Lung (tissue), 11 donors: ENCODE measurements at regions not wholly inside any gene's neighbourhood (a gene's known extent, or its start where the extent isn't known, plus 50 kb on each side); places are given as distances from the start of the nearest gene placed in this dataset.

ENCODE experiments used
- ATAC-seq: fragments of 200-7000 bp; cut with Tn5 transposase; one replicate; pipeline ENCODE4 v1.9.1; 2020; ENCODE audit warnings: moderate number of reproducible peaks; ENCODE audit not compliant: insufficient read depth, low FRiP score
- DNase-seq, 3 donors: peaks; one replicate each; pipeline ENCODE4 v3.0.0-alpha.2; 2013 to 2017
- H3K27ac ChIP-seq, 2 donors: one replicate each; pipeline ENCODE4 v1.5.1; 2013; ENCODE audit warnings: mild to moderate bottlenecking in 2 of 2, moderate library complexity in 2 of 2, control low read depth in 1 of 2, inconsistent platforms in 1 of 2, low read depth in 1 of 2, low read length in 1 of 2
- H3K27me3 ChIP-seq, 3 donors: one replicate each; pipeline ENCODE4 v1.5.1; 2013; ENCODE audit warnings: low read length in 2 of 3; ENCODE audit not compliant: control insufficient read depth in 3 of 3, insufficient read depth in 3 of 3
- H3K36me3 ChIP-seq, 4 donors: one replicate each; pipeline ENCODE4 v1.5.1; 2013; ENCODE audit warnings: low read length in 4 of 4, mild to moderate bottlenecking in 1 of 4, moderate library complexity in 1 of 4; ENCODE audit not compliant: control insufficient read depth in 4 of 4, insufficient read depth in 4 of 4
- H3K4me1 ChIP-seq, 5 donors: one replicate each; pipeline ENCODE4 v1.5.1; 2013; ENCODE audit warnings: low read length in 5 of 5, mild to moderate bottlenecking in 2 of 5, moderate library complexity in 1 of 5; ENCODE audit not compliant: control insufficient read depth in 5 of 5, insufficient read depth in 5 of 5
- H3K4me3 ChIP-seq: one replicate; pipeline ENCODE4 v1.5.1; 2013; ENCODE audit warnings: mild to moderate bottlenecking, control low read depth, moderate library complexity
- H3K9ac ChIP-seq, 2 donors: one replicate each; pipeline ENCODE4 v1.5.1; 2013; ENCODE audit warnings: low read length in 2 of 2, control low read depth in 1 of 2; ENCODE audit not compliant: insufficient read depth in 1 of 2
- H3K9me3 ChIP-seq, 4 donors: one replicate each; pipeline ENCODE4 v1.5.1; 2013; ENCODE audit warnings: low read length in 3 of 4, mild to moderate bottlenecking in 1 of 4, moderate library complexity in 1 of 4; ENCODE audit not compliant: control insufficient read depth in 4 of 4, insufficient read depth in 3 of 4
- WGBS, 2 donors: extraction: QIAGEN DNeasy Blood & Tissue Kit; methylation state at CpG; one replicate each; pipeline ENCODE4 v1.1.7; 2013; 5-methylcytosine and 5-hydroxymethylcytosine counted together
- TF ChIP-seq, protein P1 (sequence below): IDR thresholded peaks from 2 replicates; pipeline ENCODE4 v1.5.1; 2012; ENCODE audit warnings: mild to moderate bottlenecking; ENCODE audit errors: control extremely low read depth, extremely low read depth
- donor health status: control.
- donor health status: control.
- donor health status: Bipolar disorder and iron deficiency.
- donor health status: healthy.
- donor health status: DM: yes; HTN: yes; CAD: no.

GRCh38 chr15:87349181-87349580 is 907.4 kb downstream of the NTRK3 start:
- TF ChIP-seq, protein P1, sequence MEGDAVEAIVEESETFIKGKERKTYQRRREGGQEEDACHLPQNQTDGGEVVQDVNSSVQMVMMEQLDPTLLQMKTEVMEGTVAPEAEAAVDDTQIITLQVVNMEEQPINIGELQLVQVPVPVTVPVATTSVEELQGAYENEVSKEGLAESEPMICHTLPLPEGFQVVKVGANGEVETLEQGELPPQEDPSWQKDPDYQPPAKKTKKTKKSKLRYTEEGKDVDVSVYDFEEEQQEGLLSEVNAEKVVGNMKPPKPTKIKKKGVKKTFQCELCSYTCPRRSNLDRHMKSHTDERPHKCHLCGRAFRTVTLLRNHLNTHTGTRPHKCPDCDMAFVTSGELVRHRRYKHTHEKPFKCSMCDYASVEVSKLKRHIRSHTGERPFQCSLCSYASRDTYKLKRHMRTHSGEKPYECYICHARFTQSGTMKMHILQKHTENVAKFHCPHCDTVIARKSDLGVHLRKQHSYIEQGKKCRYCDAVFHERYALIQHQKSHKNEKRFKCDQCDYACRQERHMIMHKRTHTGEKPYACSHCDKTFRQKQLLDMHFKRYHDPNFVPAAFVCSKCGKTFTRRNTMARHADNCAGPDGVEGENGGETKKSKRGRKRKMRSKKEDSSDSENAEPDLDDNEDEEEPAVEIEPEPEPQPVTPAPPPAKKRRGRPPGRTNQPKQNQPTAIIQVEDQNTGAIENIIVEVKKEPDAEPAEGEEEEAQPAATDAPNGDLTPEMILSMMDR = no peak
- DNase-seq = peak; percentile 65 to 82 (median 81)
- no peak overlapping the region for H3K27ac ChIP-seq
- H3K4me3 ChIP-seq = no peak overlapping the region
- H3K4me1 ChIP-seq = peaks cover 0 to 24% (median 0%) of the 10 kb centered on the region in 5 donors
- H3K36me3 ChIP-seq = no peaks in the 10 kb centered on the region
- no peak overlapping the region for H3K9ac ChIP-seq
- ATAC-seq = no peak
- 48 to 73% methylated on average over 2 of the region's 2 CpGs for WGBS, 2 donors
- peaks cover 0 to 4% (median 2%) of the 10 kb centered on the region in 4 donors for H3K9me3 ChIP-seq
- no peaks in the 10 kb centered on the region for H3K27me3 ChIP-seq

GRCh38 chr15:87348746-87349145 is 907.8 kb downstream of the NTRK3 start:
- ATAC-seq = no peak
- H3K27ac ChIP-seq = no peak overlapping the region
- H3K9ac ChIP-seq = no peak overlapping the region
- peaks cover 0 to 24% (median 0%) of the 10 kb centered on the region in 5 donors for H3K4me1 ChIP-seq
- peak; percentile 23 to 73 (median 71) for DNase-seq
- no peak overlapping the region for H3K4me3 ChIP-seq
- WGBS, 2 donors = 14 to 15% methylated on average over 6 of the region's 6 CpGs
- peaks cover 0 to 4% (median 2%) of the 10 kb centered on the region in 4 donors for H3K9me3 ChIP-seq
- TF ChIP-seq, protein P1 = no peak
- no peaks in the 10 kb centered on the region for H3K36me3 ChIP-seq
- H3K27me3 ChIP-seq = no peaks in the 10 kb centered on the region

GRCh38 chr15:87347806-87348515 is 908.6 kb downstream of the NTRK3 start:
- Histone ChIP-seq H3K4me1 (peaks cover 0 to 24% (median 0%) of the 10 kb centered on the region in 5 donors), H3K9ac (no peak overlapping the region), H3K36me3 (no peaks in the 10 kb centered on the region), H3K4me3 (no peak overlapping the region), H3K27me3 (no peaks in the 10 kb centered on the region), H3K27ac (no peak overlapping the region), H3K9me3 (peaks cover 0 to 4% (median 2%) of the 10 kb centered on the region in 4 donors)
- TF ChIP-seq, protein P1 = no peak
- 40 to 46% methylated on average over 3 of the region's 3 CpGs for WGBS, 2 donors
- DNase-seq (peak; percentile 22 to 59 (median 48)), ATAC-seq (no peak)
